CD4-positive, alpha-beta T cell treated with Interleukin-12 subunit alpha and Interleukin-12 subunit beta, for 1 hour (primary cell): ENCODE measurements at regions not wholly inside any gene's neighbourhood (a gene's known extent, or its start where the extent isn't known, plus 50 kb on each side); places are given as distances from the start of the nearest gene placed in this dataset.

Experiments used
- DNase-seq: peaks from one replicate; pipeline ENCODE4 v3.0.0-alpha.2; 2020

- DNase-seq = no peak
Measured at GRCh38 chr20:59437601-59438031, 137.2 kb downstream of the EDN3 start.

DNA sequence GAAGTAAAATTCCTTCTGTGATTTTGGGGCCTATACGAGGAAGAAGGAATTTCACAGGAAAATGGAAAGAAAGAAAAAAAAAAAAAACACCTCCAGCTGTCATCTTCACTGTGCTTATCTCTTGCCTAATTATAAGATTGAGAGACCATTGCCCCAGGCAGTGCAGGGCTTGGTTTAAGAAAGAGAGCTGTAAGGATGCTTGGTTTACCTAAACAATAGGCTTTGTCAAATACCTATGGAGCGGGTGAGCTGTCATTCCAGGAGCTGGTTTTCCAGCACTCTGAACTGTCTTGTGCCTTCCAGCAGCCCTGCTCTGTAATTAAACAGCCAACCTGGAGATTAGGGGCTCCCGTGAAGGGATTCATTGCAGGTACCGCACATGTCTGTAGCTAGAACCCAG lies 137.8 kb downstream of the EDN3 start:
- DNase-seq = no peak

DNA sequence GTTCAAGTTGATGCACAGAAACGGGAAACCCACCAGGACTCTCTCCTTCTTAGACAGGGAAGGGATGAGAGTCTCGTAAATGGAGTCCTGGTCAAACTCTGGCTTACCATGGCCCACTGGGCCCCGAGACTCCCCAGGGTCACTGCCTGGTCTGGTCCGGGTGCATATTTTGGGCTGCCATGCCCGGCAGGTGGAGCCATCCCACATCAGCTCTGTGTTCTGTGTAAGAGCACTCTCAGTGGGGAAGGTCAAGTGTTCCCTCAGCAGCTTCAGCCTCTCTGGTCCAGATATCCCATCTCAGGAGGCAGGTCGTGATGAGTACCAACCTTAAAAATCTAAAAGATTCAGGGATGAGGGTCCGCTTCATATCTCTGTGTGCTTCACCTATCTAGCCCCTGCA lies 138.8 kb downstream of the EDN3 start:
- DNase-seq = no peak

- no peak for DNase-seq
Measured at GRCh38 chr20:59441306-59441705, 140.9 kb downstream of the EDN3 start.

DNA sequence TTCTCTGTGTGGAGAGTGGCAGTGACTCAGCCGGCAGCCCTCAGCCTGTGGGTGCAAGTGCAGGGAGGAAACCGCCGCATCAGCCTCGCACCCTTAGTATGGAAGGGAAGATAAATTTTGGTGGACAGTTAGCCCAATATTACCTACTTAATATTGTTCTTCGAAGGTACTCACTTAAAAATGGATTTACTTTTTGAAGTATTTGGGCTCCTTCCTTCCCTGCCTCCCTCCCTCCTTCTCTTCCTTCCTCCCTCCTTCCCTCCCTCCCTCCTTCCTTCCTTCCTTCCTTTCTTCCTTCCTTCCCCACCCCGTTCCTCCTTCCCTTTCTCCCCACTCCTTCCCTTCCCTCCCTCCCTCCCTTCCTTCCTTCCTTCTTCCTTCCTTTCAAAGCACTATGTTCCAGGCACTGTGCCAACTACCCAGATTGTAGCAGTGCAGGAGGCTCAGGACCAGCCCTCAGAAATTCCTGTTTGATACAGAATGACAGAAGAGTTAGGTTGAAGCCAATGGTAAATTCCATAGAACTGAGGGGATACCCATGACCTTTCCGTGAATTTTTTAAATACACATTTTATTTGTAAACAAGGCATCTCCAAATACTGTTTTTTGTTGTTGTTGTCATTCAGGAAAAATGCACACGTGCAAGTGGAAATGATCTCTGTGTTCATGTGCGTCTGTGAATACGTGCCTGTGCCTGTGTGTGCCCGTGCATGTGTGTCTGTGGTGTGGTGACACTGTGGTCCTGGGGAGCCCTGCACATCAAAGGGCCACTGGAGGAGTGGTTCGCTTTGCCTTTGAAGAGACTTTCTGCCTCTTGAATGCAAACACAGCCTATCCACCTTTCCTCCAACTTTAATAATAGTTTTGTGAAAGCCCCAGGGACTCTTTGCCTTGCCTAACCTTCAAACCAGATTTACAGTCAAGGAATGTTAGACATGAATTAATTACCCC lies 141.7 kb downstream of the EDN3 start:
- DNase-seq = no peak

GRCh38 chr20:59443550-59443949 lies 143.1 kb downstream of the EDN3 start:
- no peak for DNase-seq

DNA sequence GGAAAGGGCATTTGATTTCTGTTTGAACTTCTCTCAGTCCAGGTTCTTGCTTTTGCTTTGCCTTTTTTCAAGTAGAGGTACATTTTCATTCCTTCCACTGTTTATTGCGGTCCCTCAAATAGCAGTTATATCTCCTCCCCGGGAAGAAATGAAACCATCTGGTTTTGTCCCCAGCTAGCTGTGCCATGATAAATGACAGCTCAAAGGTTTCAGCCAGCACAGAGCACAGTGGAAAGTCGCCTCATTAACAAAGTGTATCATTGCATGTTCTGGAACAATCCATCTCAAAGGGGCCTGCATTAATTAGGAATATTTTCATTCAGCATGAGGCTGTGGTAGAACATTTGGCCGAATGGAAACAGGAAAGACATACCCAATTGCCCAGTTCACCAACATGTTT lies 146.0 kb downstream of the EDN3 start:
- DNase-seq = no peak

- DNase-seq = no peak
Measured at GRCh38 chr20:59448196-59448595, 147.8 kb downstream of the EDN3 start.

GRCh38 chr20:59448851-59449444 lies 148.5 kb downstream of the EDN3 start:
- no peak for DNase-seq

DNA sequence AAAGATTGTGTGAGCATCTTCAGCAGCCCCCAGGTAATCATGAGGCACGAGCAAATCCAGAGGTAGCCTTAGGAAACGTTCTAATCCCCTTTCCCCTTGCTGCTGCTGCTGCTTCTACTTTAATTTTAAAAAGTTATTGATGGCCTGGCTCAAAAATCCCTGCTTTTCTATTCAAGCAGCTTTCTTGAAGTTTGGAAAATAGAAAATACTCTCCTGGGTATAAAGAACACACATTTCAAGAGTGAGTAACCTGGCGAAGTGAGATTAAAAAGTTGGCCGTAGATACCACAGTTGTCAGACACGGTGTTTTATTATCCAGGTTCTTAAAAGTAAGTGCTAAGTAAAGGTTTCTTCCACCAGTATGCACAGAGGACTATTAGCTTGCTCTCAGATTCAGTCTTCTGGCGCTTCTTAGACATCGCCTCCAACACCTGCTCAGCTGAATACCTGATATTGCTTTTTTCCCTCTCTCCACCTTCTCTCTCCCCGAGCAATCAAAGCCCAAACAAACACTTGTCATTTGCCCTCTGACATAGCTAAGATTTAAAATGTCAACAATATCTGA lies 150.7 kb downstream of the EDN3 start:
- no peak for DNase-seq

- DNase-seq = no peak
Measured at GRCh38 chr20:59451641-59452040, 151.2 kb downstream of the EDN3 start.

DNA sequence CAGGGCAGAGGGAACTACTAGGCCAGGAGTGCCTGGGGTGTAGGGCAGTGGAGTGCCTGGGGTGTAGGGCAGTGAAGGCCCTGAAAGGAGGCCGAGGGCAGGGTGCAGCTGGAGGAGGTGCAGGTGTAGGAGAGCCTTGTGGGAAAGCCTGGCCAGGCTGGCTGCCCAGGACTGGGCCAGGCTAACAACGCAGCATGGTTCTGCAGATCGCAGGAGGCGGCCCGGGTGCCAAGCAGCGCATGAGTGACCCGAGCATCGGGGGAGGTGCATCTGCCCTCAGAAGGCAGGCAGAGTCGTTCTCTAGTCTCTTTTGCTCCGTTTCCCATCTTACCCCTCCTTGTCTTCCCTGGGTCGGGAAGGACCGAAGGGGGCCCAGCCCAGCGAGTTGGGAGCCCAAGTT lies 151.5 kb upstream of the PHACTR3 start:
- DNase-seq = no peak

GRCh38 chr20:59453759-59454560 lies 150.4 kb upstream of the PHACTR3 start:
- DNase-seq = no peak

DNA sequence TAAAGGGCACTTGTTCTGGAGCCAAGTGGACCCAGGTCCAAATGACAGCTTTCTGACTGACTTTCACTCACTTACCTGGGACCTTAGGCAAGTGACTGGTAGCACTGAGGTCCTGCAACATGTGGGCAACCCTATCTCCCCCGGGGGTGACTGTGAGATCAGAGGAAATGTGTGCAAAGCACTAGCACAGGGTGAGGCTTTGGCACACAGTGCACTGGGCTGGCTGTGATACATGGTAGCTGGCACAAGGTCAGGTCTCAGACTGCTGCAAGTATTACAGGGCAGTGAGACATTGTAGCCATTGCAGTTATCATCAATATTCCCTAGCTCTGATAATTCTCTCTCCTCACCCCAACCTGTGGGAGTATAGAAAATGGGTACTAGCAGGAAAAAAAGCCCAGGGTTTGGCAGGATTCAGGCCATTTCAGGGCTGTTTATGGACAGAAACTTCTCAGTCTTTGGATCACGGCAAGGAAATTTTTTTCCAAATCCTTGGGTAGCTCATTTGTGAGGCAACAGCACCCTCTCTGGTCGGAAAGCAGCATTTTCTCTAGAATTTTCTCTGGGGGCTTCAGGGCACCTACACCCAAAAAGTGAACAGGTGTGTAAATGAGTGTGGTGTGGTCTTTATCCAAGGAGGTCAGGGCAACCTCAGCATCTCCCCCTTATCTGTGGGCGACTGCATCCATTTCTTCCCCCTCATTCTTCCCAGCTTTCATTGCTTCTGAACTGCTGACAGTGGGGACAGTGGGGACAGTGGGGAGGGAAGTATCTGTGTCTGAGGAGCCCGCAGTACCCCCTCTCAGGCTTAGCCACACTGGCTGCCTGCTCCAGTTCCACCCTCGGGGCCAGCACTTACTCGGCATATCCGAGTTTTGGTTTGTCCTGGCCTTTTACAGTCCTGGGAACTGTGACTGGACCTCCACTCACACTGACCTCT lies 148.7 kb upstream of the PHACTR3 start:
- peak; percentile 11 for DNase-seq

- DNase-seq = no peak
Measured at GRCh38 chr20:59456342-59457279, 147.7 kb upstream of the PHACTR3 start.

DNA sequence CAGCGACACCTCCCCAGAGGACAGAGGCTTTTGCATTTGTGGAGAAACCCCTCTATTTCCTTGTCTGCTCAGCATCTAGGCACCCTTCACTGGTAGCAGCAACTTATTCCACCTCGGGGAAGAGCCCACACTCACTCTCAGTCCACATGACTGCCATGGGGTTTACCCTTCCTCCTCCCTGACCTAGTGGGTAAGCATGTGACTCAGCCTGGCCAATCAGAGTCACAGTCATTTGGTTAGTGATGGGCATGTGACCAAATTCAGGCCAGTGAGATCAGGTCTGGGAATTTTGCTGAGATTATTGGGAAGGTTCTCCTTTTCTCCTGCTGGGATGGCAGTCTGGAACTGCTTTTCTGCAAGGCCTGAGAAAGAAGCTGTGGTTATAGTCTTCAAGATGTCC lies 145.7 kb upstream of the PHACTR3 start:
- no peak for DNase-seq

DNA sequence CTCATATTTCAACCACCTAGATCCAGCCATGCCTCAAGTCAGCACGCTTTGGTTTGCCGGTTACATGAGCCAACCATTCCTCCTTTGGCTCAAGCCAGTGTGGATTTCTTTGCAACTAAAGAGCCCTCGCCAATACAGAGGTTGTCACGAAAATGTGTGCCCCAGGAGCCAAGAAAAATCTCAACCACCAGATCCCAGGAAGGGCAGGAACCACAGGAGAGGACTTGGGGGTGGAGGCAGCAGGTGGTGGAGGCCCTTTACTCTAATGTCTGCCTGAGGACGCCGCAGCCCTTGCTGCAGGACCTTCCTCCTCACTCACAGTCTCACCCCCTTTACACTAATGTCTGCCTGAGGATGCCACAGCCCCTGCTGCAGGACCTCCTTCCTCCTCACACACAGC lies 144.8 kb upstream of the PHACTR3 start:
- DNase-seq = no peak

DNA sequence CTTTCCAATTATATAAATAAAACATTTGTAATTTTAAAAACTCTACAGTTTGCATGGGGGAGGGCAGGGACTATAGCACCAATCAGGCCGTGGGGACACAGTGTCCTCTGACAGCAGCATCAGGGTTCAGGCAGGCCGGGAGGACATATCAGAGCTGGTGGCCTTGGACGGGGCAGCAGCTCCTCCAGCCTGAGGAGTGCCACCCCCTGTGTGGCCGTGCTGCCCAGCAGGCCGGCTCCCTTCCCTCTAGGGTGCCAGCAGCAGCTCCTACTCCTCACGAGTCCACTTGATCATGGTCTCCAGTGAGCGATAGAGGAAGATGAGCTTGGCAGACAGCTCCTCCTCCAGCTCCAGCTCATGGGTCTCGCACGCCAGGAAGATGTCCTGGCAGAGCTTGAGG lies 144.0 kb upstream of the PHACTR3 start:
- no peak for DNase-seq

DNA sequence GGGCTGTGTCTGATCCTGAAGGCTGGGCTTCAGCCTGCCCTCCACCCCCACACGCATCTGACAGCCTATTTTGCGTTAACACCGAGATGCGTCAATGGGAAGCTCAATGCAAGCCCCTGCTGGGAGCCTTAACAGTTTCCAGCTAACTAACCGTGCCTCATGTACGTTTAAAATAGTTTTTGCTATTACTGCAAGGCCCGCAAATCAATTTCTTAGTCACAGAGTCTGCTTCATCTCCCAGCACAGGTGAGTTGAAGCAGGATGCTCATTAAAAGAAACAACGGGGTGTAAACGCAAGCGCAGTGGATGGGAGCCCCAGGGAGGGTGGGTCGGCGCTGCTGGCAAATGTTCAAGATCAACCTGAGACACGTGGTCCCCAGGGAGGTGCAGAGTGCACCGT lies 142.8 kb upstream of the PHACTR3 start:
- no peak for DNase-seq

DNA sequence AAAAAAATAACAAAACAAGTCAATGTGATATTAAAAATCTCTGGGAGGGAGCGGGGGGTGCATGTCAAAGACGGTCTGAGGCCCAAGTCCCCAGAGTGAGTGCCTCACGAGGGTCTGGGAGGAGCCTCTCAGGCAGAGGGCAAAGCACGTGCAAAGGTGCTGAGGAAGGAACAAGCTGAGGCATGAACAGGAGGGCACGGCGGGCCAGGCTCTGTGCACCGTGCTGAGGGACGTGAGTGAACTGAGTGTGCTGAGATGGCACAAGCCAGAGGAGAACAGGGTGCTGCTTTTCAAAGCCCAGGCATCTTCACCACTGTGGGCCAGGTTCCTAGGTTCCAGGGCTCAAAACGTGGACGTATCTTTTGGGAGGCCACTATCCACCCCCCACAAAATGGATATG lies 142.1 kb upstream of the PHACTR3 start:
- DNase-seq = no peak

GRCh38 chr20:59463541-59463940 lies 140.8 kb upstream of the PHACTR3 start:
- no peak for DNase-seq
